Stimulated activated CD4-positive, alpha-beta T cell treated with anti-CD3 and anti-CD28 coated beads, Interleukin-2, amount 100 ng/mL, for 48 hours (primary cell): ENCODE measurements at regions not wholly inside any gene's neighbourhood (a gene's known extent, or its start where the extent isn't known, plus 50 kb on each side); places are given as distances from the start of the nearest gene placed in this dataset.
A peak's percentile ranks its signal among the peaks of the same experiment; 100 is the strongest.
"Not testable (repeated sequence)": the region's sequence is repeated elsewhere in the genome, so short reads cannot be mapped to it uniquely, and the experiment has no call there.

ENCODE experiments used
- DNase-seq, 2 donors: peaks; one replicate each; pipeline ENCODE4 v3.0.0-alpha.2; 2020

DNA sequence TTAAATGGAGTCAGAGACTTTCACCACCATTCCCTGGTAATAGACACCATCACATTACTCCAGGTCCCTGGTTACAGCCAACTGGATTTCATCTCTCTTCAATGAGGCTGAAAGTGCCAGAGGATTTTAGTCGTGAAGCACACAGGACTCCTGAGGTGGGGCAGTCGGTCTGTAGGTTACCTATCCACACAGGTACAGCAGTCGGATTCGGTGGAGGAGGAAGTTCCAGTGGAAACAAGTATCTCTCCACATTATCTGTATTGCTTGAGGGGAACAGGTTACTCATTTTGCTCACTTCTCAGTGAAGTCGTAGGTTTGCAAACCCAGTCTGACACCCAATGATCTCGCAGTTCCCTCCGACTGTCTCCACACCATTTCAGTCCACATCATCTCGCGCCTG is 82.3 kb upstream of the TMEM45B start:
- no peak for DNase-seq

DNA sequence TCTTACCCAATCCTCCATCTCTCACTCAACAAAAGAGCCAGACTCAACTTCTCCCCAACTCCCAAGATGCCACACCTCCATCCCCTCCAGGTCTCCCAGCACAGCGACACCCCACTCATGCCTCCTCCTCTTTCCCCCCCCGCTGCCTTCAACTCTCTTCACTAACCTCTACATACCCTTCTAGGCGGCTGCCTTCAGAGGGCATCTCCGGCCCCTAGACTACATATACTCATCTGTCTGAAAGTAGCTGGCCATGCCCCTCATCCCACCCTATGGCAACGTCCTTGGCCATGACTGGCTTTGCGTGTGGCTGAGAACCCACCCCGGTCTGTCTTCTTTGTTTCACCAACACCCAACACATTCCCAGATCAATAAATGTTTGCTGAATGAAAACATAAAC is 81.7 kb upstream of the TMEM45B start:
- no peak for DNase-seq

DNA sequence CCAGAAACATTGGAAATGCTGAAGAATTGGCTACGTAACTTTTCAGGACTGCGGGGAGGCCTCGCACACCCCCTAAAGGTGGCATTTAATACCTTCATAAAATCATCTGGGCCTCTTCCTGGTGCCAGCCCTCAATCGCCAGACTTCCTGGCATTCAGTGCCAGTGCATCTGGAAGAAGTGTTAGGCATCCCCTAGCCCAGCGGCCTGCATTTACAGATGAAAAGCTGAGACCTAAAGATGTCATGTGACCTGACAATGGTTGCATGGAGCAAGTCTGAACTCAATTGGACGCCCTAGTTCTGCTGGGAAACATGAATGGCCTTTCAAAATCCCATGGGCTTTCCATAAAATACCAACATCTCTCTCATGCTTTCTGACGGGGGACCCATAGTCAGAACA is 81.0 kb upstream of the TMEM45B start:
- DNase-seq: no peak

DNA sequence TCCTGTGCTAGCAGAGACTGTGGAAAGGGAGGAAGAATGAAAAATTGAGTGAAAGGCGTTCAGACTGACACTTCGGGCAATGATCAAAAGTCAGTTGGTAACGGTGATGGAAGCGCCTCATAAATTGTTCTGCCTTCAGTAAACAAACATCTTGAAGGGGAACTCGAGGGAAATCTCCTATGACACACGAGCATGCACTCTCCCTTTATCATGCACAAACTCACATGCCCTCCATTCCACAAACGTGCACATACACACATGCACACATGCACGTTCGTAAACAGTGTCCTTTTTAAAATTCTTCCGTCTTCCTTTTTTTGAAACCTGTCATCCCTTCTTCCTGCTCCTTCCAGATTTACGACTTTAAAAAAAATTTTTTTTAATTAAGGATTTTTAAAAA is 77.8 kb upstream of the TMEM45B start:
- no peak for DNase-seq

DNA sequence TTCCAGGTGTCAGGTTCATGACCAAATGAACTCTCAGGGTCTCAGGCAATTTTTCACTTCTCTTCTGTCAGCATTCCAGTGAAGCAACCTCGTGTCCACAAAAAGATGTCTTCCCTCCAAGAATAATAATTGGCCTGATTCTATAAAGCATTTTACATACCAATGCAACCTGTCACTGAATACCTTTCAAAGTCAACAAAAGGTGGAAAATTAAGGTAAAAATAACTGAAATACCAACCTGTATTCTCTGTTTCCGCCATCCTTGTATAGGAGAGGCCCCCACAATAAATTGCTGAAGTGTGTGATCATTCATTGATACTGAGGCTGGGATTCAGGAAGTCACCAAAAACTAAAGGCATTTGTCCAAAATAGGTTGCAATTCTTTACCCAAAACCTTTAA is 77.4 kb upstream of the TMEM45B start:
- DNase-seq: no peak

DNA sequence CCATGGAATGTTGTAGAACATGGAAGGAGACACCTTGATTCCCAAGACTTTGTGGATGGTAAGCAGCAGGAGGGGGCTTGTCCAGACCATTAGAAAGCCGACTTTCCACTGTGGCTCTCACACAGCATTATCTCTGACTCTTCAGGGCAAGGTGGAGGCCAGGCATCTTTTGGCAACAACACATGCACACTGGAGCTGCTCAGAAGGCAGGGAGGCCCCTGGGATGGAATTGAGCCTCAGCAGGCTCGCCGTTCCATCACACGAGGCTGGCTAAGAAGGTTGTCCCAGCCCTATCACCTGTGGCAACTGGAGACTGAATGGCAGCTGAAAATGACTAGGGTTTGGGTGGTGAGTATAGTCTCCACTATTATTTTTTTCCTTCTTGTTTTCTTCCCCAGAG is 76.3 kb upstream of the TMEM45B start:
- DNase-seq: no peak

DNA sequence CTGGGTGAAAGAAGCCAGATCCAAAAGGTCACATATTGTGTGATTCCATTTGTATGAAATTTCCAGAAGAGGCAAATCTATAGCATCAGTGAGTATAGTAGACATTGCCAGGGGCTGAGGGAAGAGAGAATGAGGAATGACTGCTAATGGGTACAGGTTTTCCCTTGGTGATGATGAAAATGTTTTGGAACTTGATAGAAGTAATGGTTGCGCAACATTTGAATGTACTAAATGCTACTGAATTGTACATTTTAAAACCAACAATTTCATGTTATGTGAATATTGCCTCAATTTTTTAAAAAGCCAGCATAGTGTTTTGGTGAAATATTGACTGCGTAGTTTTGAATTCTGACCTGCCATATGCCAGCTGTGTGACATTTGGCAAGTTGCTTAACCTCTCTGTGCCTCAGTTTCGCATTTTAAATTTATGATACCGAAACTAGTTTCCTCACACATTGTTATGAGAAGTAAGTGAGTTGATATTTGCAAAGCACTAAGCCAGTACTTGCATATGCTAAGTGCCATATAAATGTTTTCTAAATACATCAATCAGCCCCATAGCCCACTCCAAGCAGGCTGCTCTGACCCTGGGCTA is 75.4 kb upstream of the TMEM45B start:
- no peak for DNase-seq

DNA sequence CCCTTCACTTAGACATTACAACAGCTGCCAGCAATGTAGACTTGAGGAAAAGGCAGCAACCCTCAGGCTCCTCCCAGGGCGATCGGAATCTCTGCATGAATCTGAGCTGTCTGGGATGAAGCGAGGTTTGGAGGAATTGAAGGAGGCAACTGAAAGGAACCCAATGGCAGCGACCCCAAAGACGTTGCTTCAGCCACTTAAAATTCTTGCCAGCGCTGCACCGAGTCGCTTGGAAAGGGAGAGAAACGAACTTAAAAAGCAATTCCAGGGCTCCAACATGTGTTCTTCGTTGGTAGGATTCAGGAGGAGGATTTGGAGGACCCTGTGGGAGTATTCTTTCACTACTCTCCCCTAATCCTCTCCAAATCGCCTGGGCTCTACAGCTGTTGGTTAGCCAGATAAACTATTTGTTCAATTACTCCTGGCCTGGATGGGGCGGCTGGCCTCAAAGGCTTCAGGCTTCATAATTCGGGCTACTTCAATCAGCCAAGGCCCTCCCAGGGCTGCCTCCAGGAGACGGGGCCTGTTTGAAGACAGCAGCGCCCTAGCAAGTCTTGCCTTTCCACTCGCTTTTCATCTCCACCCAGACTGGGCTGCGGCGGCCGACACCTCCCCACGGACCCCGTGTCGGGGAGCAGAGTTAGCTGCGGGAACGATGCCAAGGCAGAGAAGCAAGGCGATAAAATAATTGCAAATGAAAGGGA is 72.4 kb upstream of the TMEM45B start:
- DNase-seq: no peak

DNA sequence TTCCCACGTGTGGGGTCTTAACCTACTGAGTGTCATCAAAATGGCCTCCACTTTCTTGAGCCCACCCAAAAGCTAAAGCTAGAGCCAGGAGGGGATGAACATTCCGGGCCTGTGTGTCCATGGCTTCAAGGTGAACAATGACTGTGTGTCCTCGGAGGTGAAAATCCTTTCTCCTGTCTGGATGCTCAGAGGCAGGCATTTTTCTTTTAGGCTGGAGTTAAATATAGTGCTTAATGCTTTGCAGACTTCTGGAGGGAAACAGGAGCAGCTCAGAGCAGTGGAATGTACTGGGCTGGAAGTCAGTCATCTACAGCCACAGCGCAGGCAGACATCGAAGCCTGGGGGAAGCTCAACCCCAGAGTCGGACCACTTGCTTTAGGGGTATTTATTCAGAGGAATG is 68.6 kb upstream of the TMEM45B start:
- no peak for DNase-seq

DNA sequence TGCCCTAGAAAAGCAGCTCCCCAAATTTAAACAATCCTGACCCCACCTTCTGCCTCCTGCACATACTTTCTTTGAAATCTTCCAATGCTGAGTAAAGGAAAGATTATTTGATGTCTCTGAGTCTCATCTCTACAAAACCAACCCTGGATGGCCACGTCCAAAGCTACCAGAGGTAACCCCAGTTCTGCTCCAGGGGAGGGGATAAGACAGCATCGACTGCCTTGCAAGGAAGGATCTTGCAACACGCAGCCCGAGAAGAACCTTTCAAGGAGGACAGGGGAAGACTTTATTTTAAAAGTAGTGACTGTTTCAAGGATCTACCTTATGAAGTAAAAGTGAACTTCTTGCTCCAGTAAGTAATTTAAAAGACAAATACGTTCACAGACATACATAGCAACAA is 66.5 kb upstream of the TMEM45B start:
- no peak for DNase-seq

DNA sequence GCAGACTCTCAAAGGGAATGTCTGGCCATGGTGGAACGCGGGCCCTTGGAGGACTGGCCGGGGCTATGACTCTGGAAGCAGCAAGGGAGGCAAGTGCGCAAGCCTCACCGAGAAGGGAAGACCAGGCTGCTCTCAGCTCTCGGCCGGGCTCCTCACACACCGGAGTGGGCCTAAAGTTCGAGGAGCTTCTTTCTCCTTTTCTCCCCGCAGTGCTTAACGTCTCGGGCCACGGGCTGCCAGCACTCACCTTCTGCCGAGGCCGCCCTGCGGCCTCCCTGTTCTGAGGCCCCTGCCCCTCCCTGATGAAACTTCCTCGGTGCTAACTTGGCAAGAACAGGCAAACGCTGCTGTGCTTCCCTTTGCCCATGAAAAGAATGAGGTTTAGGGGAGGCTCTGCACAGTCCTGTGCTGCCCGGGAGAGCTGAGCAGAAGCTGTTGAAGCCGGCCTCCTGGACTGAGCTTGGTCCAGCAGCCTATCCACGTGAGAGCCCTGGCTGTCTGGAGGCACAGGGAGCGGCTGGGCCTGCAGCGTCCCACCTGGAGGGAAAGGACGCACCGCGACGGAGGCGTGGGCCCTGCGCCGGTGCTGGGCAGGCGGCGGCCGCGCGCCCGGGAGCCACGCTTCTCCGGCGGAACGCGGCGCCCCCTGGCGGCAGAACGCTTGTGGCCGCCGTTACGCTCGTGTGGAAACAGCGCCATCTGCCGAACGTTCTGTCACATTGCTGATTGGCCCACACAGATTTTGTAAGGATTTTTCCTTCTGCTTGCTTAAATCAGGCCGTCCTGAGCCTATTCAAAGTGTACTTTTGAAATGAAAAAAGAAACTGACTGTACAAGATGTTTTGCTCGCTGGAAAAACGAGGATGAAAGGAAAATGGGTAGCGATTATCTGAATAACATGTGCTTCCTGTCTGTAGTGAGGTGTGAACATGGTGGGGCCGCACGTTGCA is 65.0 kb upstream of the TMEM45B start:
- DNase-seq: peak; percentile 79 to 84

DNA sequence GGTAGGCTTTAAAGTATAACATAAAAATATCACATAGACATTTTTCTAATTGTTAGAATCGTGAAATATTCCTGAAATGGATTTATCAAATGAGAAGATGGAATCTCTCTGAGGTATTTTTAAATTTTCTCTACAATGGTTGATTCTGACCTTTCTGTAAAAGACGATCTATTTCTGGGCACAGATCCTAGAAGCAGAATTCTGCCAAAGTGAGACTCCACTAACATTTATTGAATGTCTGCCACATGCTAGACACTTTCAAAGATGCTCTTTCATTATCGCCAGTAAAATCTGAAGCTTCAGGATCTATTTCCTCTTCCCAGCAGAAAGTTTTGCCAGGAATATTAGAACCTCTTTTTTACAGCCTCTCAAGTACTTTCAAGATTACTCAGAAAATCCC is 64.1 kb upstream of the TMEM45B start:
- no peak for DNase-seq

DNA sequence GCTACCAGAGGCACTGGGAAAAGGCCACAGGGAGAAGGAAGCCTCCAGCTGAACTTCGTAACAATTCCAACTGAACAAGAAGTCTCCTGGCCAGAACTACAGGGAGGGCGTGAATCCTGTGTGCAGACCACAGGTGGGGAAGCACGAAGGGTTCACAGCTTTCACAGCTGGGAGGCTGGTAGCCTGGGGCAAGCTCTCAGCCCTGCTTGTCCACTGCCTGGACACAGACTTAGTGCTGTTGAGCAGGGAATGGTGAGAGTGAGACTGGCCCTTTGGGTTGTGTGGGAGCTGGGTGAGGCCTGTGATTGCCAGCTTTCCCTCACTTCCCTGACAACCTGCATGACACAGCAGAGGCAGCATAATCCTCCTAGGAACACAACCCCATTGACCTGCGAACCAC is 52.1 kb upstream of the TMEM45B start:
- DNase-seq: not testable (repeated sequence)

DNA sequence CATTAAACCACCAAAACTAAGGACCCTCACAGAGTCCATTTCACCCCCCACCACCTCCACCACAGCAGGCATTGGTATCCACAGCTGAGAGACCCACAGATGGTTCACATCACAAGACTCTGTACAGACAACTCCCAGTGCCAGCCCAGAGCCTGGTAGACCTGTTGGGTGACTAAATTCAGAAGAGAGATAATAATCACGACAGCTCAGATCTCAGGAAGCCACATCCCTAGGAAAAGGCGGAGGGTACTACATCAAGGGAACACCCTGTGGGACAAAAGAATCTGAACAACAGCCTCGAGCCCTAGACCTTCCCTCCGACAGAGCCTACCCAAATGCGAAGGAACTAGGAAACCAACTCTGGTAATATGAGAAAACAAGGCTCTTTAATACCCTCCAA is 51.4 kb upstream of the TMEM45B start:
- DNase-seq: not testable (repeated sequence)
